Activated effector memory CD4-positive, alpha-beta T cell treated with anti-CD3 and anti-CD28 coated beads, Interleukin-2, amount 50 U/mL, for 16 hours (primary cell): ENCODE measurements at regions not wholly inside any gene's neighbourhood (a gene's known extent, or its start where the extent isn't known, plus 50 kb on each side); places are given as distances from the start of the nearest gene placed in this dataset.

ENCODE experiments used
- DNase-seq: peaks from one replicate; pipeline ENCODE4 v3.0.0-alpha.2; 2020

DNA sequence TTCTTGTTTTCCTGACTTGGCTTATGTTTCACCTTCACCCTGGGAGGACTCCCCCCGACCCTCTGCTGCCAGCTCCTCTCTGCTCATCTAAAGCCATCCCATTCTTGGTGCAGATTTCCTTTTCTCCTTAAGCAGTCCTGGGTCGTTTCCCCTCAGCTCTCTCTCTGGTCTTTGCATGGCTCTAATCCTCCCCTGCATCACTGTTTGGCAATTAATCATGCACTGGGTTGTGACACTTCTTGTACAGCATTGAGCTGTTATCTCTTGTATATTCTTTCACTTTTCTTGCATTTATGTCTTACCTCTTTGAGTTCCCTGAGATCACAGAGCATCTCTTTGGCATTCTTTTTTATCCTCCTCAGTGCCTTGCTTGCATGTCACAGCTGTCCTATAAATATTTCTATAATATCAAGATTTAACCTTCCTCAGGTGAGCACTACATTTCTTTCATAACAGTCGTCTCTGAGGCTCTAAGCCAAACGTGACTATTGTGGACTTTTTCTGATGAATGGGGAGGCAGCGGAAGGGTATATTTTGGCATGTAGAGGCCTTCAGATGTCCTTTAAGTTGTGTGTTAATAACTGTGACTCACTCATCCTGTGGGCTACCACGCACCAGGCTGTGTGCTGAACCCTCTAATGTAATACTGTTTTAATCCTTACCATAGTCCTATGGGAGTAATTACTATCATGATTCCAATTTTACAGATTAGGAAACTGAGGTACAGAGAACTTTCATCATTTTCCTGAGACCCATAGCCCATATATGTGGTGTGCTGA lies 507.5 kb downstream of the SLC4A3 start:
- no peak for DNase-seq

GRCh38 chr2:220143336-220143735 lies 515.9 kb downstream of the SLC4A3 start:
- no peak for DNase-seq

GRCh38 chr2:220144411-220144810 lies 517.0 kb downstream of the SLC4A3 start:
- DNase-seq = no peak

DNA sequence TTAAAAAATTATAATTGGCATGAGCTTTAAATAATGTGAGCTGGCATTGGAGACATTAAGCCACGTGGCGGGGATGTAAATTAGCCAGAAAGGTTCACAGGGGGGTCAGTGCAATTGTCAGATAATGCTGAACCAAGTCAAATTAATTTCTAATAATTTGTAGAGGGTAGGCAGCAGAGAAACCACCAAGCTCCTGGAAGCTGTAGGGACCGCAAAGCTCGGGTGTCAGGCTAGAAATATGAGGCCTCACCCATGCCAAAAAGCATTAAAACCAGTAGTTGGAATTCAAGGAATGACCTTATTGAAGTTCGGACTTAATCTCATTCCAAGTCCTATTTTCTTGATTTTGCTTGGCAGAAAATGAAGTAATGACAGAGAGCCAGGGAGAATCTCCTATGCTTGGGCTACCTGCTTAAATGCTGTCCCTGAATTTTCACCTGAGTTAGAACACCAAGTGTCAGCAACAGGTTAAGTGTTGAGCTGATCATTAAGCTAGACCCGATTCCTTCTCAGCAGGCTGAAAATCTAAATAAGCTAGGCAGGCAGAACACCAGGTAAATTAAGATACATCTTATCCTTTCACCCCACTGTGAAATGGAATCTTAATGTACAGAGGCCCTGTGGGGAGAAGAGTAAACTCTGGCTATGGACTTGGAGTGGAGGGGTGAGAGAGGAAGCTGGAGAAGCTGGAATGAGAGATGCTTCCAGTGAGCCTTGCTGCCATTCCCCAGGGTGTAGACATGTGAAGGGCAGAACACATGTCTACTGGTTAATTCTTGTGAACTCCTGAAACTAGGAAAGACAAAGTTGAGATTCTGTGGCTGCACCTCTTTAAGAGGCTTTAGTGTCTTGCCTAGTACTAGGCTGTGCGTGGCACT lies 520.0 kb downstream of the SLC4A3 start:
- no peak for DNase-seq

GRCh38 chr2:220148471-220149248 lies 521.2 kb downstream of the SLC4A3 start:
- DNase-seq = no peak

DNA sequence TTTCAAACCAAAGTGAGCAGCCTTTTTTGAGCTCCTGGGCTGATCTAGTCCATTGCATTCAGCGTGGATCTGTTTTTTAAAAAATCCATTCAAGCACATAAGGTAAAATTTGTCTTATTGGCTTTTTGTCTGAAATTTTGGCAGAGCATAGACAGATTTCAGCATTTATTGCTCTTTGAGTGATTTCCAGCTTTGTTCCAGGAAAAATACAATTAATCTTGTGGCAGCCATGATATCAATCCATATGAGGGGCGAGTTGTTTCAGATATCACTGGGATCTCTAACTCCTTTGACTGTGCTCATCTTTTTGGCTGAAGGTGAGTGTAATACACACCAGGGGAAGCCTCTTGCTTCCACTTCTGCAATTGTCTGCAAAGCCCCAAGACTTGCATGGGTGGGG lies 523.9 kb downstream of the SLC4A3 start:
- DNase-seq = no peak

GRCh38 chr2:220152281-220152935 lies 525.0 kb downstream of the SLC4A3 start:
- no peak for DNase-seq

- DNase-seq = no peak
Observed at GRCh38 chr2:220153118-220153517, 525.7 kb downstream of the SLC4A3 start.

DNA sequence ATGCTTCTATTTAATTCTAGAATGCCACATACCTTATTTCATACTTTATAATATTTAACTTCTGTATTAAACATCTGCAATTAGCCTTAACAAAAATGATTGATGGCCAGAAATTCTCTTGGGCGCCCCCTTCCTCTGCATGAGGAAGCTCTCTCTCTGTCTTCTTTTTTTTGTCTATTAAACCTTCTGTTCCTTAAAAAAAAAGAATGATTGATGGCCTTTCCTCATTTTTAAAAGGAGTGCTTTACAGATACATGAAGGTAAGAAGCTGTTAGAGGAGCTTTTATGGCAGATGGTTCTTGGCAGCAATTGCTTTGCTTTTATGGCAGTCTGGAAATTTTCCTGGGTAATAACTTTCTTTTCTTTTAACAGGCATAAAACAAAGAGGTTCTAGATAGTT lies 526.9 kb downstream of the SLC4A3 start:
- DNase-seq = no peak

GRCh38 chr2:220157312-220157711 lies 529.9 kb downstream of the SLC4A3 start:
- DNase-seq = no peak

DNA sequence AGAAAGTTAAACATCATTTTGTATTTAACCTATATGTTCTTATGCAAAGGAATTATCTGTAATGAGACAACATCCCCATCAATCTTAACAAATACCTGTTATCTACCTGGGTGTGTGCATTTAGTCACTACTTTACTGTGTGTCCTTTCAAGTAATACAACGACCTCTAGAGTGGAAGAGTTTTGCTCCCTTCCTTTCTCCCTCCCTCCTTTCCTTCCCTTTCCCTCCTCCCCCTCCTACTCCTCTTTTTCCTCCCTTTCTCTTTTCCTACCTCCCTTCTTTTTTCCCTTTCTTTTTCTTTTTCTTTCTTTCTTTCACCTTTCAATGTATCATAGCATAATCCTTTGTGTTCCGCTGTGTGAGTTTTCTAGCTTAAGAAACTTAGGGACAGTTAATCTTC lies 532.3 kb downstream of the SLC4A3 start:
- DNase-seq = no peak

- DNase-seq = no peak
Observed at GRCh38 chr2:220162320-220162719, 534.9 kb downstream of the SLC4A3 start.

- no peak for DNase-seq
Observed at GRCh38 chr2:220163486-220163885, 536.1 kb downstream of the SLC4A3 start.

DNA sequence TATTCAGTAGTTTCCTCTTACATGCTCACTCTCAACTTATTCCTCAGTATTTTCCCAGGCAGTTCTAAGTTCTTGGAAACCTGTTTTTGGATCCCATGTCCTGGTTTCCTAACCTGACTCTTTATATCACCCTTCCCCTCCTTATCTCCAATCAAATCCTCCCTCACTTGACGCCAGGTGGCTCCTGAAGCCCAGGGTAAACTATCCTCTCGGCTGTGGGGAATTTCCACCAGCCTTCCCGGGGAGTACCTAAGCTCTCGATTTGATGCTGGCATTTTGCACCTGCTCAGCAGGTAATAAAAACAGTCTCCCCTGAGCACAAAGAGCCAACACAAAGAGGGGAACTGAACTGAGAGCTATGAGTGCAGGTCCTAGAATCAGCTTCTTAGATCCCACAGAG lies 538.0 kb downstream of the SLC4A3 start:
- no peak for DNase-seq

DNA sequence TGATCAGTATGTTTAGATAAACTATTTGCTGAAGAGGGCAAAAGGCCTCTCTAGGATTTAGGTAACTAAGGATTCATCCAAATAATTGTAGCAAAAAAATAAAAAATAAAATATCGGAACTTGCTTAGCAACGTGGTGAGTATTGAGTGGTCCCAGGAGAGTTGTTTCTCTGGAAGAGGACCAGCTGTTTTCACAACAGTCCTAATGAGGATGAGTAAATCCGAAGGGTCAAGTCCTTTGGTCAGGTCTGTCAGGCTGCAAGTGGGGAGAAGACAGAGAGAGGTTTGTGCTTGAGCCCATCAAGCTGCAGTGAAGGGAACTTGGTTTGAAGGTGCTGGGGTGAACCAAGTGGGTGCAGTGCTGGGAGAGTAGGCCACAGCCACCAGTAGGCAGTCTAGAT lies 539.2 kb downstream of the SLC4A3 start:
- DNase-seq = no peak

GRCh38 chr2:220167956-220168355 lies 540.5 kb downstream of the SLC4A3 start:
- no peak for DNase-seq

GRCh38 chr2:220168891-220169546 lies 541.6 kb downstream of the SLC4A3 start:
- no peak for DNase-seq

DNA sequence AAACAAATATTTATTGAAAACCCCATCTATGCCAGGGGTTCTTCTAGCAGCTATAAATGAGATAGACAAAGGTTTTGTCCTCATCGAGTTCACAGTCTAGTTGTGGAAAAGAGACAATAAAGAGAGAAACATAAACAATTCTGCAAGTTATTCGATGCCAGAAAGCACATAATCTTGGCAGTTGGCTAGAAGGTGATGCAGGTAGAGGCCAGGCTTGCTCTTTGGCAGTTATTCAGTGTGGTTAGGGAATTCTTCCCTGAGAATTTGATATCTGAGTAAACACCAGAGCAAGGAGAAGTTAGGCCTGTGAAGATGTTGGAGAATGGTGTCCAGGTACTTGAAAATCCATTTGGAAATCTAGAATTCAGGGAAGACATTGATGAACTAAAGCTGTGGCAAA lies 547.4 kb downstream of the SLC4A3 start:
- no peak for DNase-seq

DNA sequence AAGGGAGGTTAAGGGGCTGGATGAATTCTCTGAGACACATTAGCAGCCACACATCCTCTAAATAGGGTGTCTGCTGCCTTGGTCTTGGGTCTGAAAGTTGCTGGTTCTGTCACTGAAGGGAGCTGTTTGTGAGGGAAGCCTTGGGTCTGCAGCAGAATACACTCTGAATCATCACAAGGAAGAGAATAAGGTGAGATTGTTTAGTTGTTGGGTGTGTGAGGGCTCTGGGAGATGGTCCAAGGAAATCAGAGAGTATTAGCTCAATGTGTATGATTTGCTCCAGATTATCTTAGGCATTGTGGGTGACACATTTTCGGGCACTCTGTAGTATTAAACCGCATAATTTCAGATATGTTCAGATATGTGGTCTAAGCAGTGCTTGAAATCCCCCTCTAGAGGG lies 548.5 kb downstream of the SLC4A3 start:
- no peak for DNase-seq

GRCh38 chr2:220178991-220179695 lies 551.7 kb downstream of the SLC4A3 start:
- no peak for DNase-seq

DNA sequence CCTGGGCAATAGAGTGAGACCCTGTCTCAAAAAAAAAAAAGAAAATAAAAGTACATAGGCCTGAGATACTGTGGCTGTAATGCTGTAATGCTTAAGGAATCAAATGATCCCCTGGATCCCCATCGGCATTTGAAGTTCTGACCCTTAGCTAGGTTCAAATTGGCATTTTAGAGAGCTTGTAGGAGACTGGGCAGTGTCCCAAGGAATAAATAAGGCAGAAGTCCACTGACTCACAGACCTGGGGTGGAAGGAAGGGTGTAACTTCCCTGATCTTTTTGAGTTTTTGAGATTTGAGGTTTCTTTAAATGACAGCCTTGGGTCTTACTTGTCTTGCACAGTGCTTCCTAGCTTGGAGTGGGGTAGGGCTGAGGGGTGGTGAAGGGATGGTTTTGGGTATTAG lies 553.7 kb downstream of the SLC4A3 start:
- DNase-seq = no peak

GRCh38 chr2:220182790-220183189 lies 555.4 kb downstream of the SLC4A3 start:
- DNase-seq = no peak
